HEK293 (cell line): ENCODE measurements at regions not wholly inside any gene's neighbourhood (a gene's known extent, or its start where the extent isn't known, plus 50 kb on each side); places are given as distances from the start of the nearest gene placed in this dataset.

ENCODE experiments used
- CTCF ChIA-PET: fragments of 350-600 bp; formaldehyde crosslinking; extraction: SDS; loops from one replicate; lab custom pipeline; 2021; ENCODE audit warnings: antibody characterized with exemption; lab: Yijun Ruan, JAX
- POLR2A ChIA-PET: fragments of 300-600 bp; formaldehyde crosslinking; extraction: SDS; loops from one replicate; lab custom pipeline; 2020; ENCODE audit warnings: antibody characterized with exemption, inconsistent platforms; lab: Yijun Ruan, JAX
- H3K27ac ChIP-seq: fragments of 200-500 bp; sonication (Bioruptor generic); 2 replicates; pipeline ENCODE4 v1.5.1; 2014; ENCODE audit warnings: low read depth, low read length, control low read depth, inconsistent platforms; ENCODE audit errors: extremely low read depth
- H3K36me3 ChIP-seq, 2 experiments: fragments of 200-500 bp in 1 of 2; sonication (Bioruptor generic) in 1 of 2; 1 replicate in 1 of 2; 2 replicates in 1 of 2; pipeline ENCODE4 v1.5.1; 2014 to 2017; ENCODE audit warnings: inconsistent platforms in 2 of 2, low read length in 2 of 2; ENCODE audit not compliant: control insufficient read depth in 2 of 2, insufficient read depth in 1 of 2
- H3K4me1 ChIP-seq: fragments of 200-500 bp; sonication (Bioruptor generic); 2 replicates; pipeline ENCODE4 v1.5.1; 2014; ENCODE audit warnings: mild to moderate bottlenecking, low read length, inconsistent platforms; ENCODE audit not compliant: control insufficient read depth, insufficient read depth
- H3K4me3 ChIP-seq: 2 replicates; pipeline ENCODE4 v1.5.1; 2011; ENCODE audit warnings: low read depth, mild to moderate bottlenecking, control low read depth, low read length, moderate library complexity
- H3K9me3 ChIP-seq: fragments of 200-500 bp; sonication (Bioruptor generic); 2 replicates; pipeline ENCODE4 v1.5.1; 2014; ENCODE audit warnings: low read depth, low read length, inconsistent platforms; ENCODE audit not compliant: control insufficient read depth, insufficient read depth
- BCL11A ChIP-seq: fragments of 450-650 bp; formaldehyde crosslinking; IDR thresholded peaks from 2 replicates; pipeline ENCODE4 v1.5.1; 2016; ENCODE audit warnings: low read depth, missing biosample characterization, missing genetic modification characterization
- SALL2 ChIP-seq: fragments of 450-650 bp; formaldehyde crosslinking; IDR thresholded peaks from 2 replicates; pipeline ENCODE4 v1.5.0; 2017; ENCODE audit warnings: missing biosample characterization, mild to moderate bottlenecking, missing genetic modification characterization, borderline replicate concordance
- ZBTB1 ChIP-seq: fragments of 450-650 bp; formaldehyde crosslinking; IDR thresholded peaks from 2 replicates; pipeline ENCODE4 v1.5.1; 2016; ENCODE audit warnings: missing biosample characterization, missing genetic modification characterization
- ZBTB48 ChIP-seq: fragments of 450-650 bp; formaldehyde crosslinking; IDR thresholded peaks from 2 replicates; pipeline ENCODE4 v1.5.1; 2016; ENCODE audit warnings: missing biosample characterization, missing genetic modification characterization
- ZEB2 ChIP-seq: fragments of 450-650 bp; formaldehyde crosslinking; IDR thresholded peaks from 2 replicates; pipeline ENCODE4 v1.5.1; 2016; ENCODE audit warnings: missing biosample characterization, missing genetic modification characterization
- ZNF10 ChIP-seq: fragments of 450-650 bp; formaldehyde crosslinking; IDR thresholded peaks from 2 replicates; pipeline ENCODE4 v1.5.1; 2017; ENCODE audit warnings: missing biosample characterization, missing genetic modification characterization
- ZNF146 ChIP-seq: fragments of 450-650 bp; formaldehyde crosslinking; IDR thresholded peaks from 2 replicates; pipeline ENCODE4 v1.5.1; 2016; ENCODE audit warnings: missing biosample characterization, missing genetic modification characterization
- ZNF148 ChIP-seq: fragments of 450-650 bp; formaldehyde crosslinking; IDR thresholded peaks from 2 replicates; pipeline ENCODE4 v1.5.0; 2017; ENCODE audit warnings: missing biosample characterization, missing genetic modification characterization, borderline replicate concordance
- ZNF221 ChIP-seq: fragments of 450-650 bp; formaldehyde crosslinking; IDR thresholded peaks from 2 replicates; pipeline ENCODE4 v1.5.1; 2017; ENCODE audit warnings: missing biosample characterization, missing genetic modification characterization, borderline replicate concordance
- ZNF654 ChIP-seq: fragments of 450-650 bp; formaldehyde crosslinking; IDR thresholded peaks from 2 replicates; pipeline ENCODE4 v1.5.1; 2016; ENCODE audit warnings: low read depth, missing biosample characterization, missing genetic modification characterization
- ZNF692 ChIP-seq: fragments of 450-650 bp; formaldehyde crosslinking; IDR thresholded peaks from 2 replicates; pipeline ENCODE4 v1.5.1; 2016; ENCODE audit warnings: missing biosample characterization, missing genetic modification characterization
- ZNF843 ChIP-seq: fragments of 450-650 bp; formaldehyde crosslinking; IDR thresholded peaks from 2 replicates; pipeline ENCODE4 v1.5.1; 2016; ENCODE audit warnings: missing biosample characterization, missing genetic modification characterization
- ZSCAN23 ChIP-seq: fragments of 450-650 bp; formaldehyde crosslinking; IDR thresholded peaks from 2 replicates; pipeline ENCODE4 v1.5.1; 2016; ENCODE audit warnings: missing biosample characterization, missing genetic modification characterization
- ZXDB ChIP-seq: fragments of 450-650 bp; formaldehyde crosslinking; IDR thresholded peaks from 2 replicates; pipeline ENCODE4 v1.5.1; 2016; ENCODE audit warnings: missing biosample characterization, missing genetic modification characterization
- TF ChIP-seq, protein P1 (sequence below): fragments of 450-650 bp; formaldehyde crosslinking; IDR thresholded peaks from 2 replicates; pipeline ENCODE4 v1.5.1; 2016; ENCODE audit warnings: missing biosample characterization, missing genetic modification characterization
- TF ChIP-seq, protein P2 (sequence below): fragments of 450-650 bp; formaldehyde crosslinking; IDR thresholded peaks from 2 replicates; pipeline ENCODE4 v1.5.1; 2016; ENCODE audit warnings: missing biosample characterization, missing genetic modification characterization
- TF ChIP-seq, protein P3 (sequence below): fragments of 450-650 bp; formaldehyde crosslinking; IDR thresholded peaks from 2 replicates; pipeline ENCODE4 v1.5.1; 2016; ENCODE audit warnings: missing biosample characterization, missing genetic modification characterization, borderline replicate concordance
- TF ChIP-seq, protein P4 (sequence below): IDR thresholded peaks from 2 replicates; pipeline ENCODE4 v1.6.1; 2011; ENCODE audit warnings: mild to moderate bottlenecking, low read depth, low read length, borderline replicate concordance
- TF ChIP-seq, protein P5 (sequence below): fragments of 450-650 bp; formaldehyde crosslinking; IDR thresholded peaks from 2 replicates; pipeline ENCODE4 v1.5.1; 2016; ENCODE audit warnings: missing biosample characterization, missing genetic modification characterization

- no peak overlapping the region for H3K27ac ChIP-seq
Measured at GRCh38 chr4:84279678-84280077, 219.4 kb downstream of the NKX6-1 start.

More at GRCh38 chr4:84279678-84280077, 219.4 kb downstream of the NKX6-1 start:
- Histone ChIP-seq H3K9me3 (no peaks in the 10 kb centered on the region), H3K36me3 (peaks cover 0 to 13% of the 10 kb centered on the region in 2 experiments; a peak in 1 of 3 replicates), H3K4me3 (no peak overlapping the region), H3K4me1 (no peaks in the 10 kb centered on the region)
- ChIA-PET CTCF (interaction anchor here (0.7 kb wide), 1 partner anchor 174 kb away, joined by 3 read pairs; no protein-coding TSS in a partner anchor), POLR2A (no interaction called here)
- TF ChIP-seq, protein P1, sequence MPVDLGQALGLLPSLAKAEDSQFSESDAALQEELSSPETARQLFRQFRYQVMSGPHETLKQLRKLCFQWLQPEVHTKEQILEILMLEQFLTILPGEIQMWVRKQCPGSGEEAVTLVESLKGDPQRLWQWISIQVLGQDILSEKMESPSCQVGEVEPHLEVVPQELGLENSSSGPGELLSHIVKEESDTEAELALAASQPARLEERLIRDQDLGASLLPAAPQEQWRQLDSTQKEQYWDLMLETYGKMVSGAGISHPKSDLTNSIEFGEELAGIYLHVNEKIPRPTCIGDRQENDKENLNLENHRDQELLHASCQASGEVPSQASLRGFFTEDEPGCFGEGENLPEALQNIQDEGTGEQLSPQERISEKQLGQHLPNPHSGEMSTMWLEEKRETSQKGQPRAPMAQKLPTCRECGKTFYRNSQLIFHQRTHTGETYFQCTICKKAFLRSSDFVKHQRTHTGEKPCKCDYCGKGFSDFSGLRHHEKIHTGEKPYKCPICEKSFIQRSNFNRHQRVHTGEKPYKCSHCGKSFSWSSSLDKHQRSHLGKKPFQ (tag by site-specific recombination) = no peak
- no peak for TF ChIP-seq ZNF221 (tag by site-specific recombination)
- TF ChIP-seq ZXDB (tag by site-specific recombination) = no peak
- TF ChIP-seq ZNF146 (tag by site-specific recombination) = no peak
- TF ChIP-seq, protein P2, sequence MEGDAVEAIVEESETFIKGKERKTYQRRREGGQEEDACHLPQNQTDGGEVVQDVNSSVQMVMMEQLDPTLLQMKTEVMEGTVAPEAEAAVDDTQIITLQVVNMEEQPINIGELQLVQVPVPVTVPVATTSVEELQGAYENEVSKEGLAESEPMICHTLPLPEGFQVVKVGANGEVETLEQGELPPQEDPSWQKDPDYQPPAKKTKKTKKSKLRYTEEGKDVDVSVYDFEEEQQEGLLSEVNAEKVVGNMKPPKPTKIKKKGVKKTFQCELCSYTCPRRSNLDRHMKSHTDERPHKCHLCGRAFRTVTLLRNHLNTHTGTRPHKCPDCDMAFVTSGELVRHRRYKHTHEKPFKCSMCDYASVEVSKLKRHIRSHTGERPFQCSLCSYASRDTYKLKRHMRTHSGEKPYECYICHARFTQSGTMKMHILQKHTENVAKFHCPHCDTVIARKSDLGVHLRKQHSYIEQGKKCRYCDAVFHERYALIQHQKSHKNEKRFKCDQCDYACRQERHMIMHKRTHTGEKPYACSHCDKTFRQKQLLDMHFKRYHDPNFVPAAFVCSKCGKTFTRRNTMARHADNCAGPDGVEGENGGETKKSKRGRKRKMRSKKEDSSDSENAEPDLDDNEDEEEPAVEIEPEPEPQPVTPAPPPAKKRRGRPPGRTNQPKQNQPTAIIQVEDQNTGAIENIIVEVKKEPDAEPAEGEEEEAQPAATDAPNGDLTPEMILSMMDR (tag by site-specific recombination) = no peak
- TF ChIP-seq SALL2 (tag by site-specific recombination) = no peak
- no peak for TF ChIP-seq ZNF654 (tag by site-specific recombination)
- no peak for TF ChIP-seq ZNF10 (tag by site-specific recombination)
- no peak for TF ChIP-seq ZNF692 (tag by site-specific recombination)
- TF ChIP-seq ZBTB48 (tag by site-specific recombination) = no peak
- no peak for TF ChIP-seq ZBTB1 (tag by site-specific recombination)
- TF ChIP-seq ZEB2 = no peak
- TF ChIP-seq, protein P3, sequence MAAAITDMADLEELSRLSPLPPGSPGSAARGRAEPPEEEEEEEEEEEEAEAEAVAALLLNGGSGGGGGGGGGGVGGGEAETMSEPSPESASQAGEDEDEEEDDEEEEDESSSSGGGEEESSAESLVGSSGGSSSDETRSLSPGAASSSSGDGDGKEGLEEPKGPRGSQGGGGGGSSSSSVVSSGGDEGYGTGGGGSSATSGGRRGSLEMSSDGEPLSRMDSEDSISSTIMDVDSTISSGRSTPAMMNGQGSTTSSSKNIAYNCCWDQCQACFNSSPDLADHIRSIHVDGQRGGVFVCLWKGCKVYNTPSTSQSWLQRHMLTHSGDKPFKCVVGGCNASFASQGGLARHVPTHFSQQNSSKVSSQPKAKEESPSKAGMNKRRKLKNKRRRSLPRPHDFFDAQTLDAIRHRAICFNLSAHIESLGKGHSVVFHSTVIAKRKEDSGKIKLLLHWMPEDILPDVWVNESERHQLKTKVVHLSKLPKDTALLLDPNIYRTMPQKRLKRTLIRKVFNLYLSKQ (tag by site-specific recombination) = no peak
- no peak for TF ChIP-seq ZNF843 (tag by site-specific recombination)
- TF ChIP-seq ZNF148 (tag by site-specific recombination) = no peak
- TF ChIP-seq BCL11A (tag by site-specific recombination) = no peak
- no peak for TF ChIP-seq ZSCAN23 (tag by site-specific recombination)
- TF ChIP-seq, protein P4, sequence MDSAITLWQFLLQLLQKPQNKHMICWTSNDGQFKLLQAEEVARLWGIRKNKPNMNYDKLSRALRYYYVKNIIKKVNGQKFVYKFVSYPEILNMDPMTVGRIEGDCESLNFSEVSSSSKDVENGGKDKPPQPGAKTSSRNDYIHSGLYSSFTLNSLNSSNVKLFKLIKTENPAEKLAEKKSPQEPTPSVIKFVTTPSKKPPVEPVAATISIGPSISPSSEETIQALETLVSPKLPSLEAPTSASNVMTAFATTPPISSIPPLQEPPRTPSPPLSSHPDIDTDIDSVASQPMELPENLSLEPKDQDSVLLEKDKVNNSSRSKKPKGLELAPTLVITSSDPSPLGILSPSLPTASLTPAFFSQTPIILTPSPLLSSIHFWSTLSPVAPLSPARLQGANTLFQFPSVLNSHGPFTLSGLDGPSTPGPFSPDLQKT = no peak
- TF ChIP-seq, protein P5, sequence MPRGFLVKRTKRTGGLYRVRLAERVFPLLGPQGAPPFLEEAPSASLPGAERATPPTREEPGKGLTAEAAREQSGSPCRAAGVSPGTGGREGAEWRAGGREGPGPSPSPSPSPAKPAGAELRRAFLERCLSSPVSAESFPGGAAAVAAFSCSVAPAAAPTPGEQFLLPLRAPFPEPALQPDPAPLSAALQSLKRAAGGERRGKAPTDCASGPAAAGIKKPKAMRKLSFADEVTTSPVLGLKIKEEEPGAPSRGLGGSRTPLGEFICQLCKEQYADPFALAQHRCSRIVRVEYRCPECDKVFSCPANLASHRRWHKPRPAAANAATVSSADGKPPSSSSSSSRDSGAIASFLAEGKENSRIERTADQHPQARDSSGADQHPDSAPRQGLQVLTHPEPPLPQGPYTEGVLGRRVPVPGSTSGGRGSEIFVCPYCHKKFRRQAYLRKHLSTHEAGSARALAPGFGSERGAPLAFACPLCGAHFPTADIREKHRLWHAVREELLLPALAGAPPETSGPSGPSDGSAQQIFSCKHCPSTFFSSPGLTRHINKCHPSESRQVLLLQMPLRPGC (tag by site-specific recombination) = no peak
